ENCODE measurements at regions not wholly inside any gene's neighbourhood (a gene's known extent, or its start where the extent isn't known, plus 50 kb on each side); places are given as distances from the start of the nearest gene placed in this dataset.

- no peak for DNase-seq
Measured at GRCh38 chr14:22412926-22413411, 176.1 kb downstream of the DAD1 start.

- no peak for DNase-seq
Measured at GRCh38 chr14:22411398-22412055, 177.5 kb downstream of the DAD1 start.

GRCh38 chr14:22410497-22410896, 178.5 kb downstream of the DAD1 start:
- no peak for DNase-seq

GRCh38 chr14:22409006-22409405, 180.0 kb downstream of the DAD1 start:
- no peak for DNase-seq

GRCh38 chr14:22408547-22408946, 180.5 kb downstream of the DAD1 start:
- DNase-seq, result no peak

- DNase-seq, result no peak
Measured at GRCh38 chr14:22407033-22407432, 182.0 kb downstream of the DAD1 start.

GRCh38 chr14:22405201-22405600, 183.8 kb downstream of the DAD1 start:
- no peak for DNase-seq

GRCh38 chr14:22403296-22403695, 185.7 kb downstream of the DAD1 start:
- DNase-seq, result no peak

DNA sequence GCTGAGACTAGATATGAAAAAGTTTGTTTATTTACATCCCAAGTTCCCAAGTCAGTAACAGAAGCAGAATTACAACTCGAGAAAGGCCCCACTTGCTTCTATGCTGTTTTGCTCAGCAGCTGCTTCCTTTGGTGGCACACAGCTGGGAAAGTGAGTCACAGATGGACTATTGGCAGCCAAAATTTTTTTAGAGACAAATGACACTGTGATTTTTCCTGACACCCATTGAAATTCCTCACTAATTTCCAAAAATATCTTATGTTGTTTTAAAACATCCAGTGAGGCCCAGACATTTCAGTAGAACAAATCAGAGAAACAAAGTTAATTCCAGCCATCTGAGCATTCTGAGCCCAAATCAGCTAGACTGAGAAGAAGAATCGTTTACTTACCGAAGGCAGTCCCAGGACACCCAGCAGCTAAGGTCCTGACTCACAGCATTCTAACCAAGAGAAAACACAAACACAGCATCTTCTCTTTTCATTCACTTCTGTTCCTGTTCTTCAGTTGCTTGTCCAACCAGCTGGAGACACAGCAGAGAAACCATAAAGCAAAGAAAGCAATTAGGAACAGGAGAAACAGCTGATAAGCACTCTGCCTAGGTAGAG, 188.3 kb downstream of the DAD1 start:
- no peak for DNase-seq

GRCh38 chr14:22399776-22400175, 189.2 kb downstream of the DAD1 start:
- no peak for DNase-seq

GRCh38 chr14:22397221-22397737, 191.7 kb downstream of the DAD1 start:
- no peak for DNase-seq

- no peak for DNase-seq
Measured at GRCh38 chr14:22395803-22396202, 193.2 kb downstream of the DAD1 start.

- DNase-seq, result no peak
Measured at GRCh38 chr14:22394616-22395015, 194.4 kb downstream of the DAD1 start.

DNA sequence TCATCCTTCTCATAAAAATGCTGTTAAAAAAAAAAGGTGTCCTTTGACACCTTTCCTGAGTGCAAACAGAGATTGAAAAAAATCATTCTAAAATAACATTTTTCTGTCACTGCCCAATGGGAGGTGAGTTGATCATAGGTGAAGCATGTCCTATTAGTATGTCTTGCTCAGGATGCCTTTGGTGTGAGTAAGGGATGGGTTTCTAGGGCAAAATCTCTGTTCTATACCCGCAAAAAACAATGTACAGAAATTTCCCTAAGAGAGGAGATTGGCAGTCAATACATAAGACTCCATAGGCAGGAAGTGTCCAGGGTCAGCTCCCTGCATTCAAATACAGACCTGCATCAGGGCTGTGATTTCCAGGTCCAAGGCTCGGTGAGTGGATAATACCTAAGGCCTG, 195.2 kb downstream of the DAD1 start:
- DNase-seq, result no peak

- peak in 11 of 14 donors; percentile 6 to 60 (median 33) for DNase-seq
Measured at GRCh38 chr14:22391908-22392565, 197.0 kb downstream of the DAD1 start.

- no peak for DNase-seq
Measured at GRCh38 chr14:22390824-22391461, 198.1 kb downstream of the DAD1 start.

GRCh38 chr14:22390195-22390594, 198.8 kb downstream of the DAD1 start:
- no peak for DNase-seq

DNA sequence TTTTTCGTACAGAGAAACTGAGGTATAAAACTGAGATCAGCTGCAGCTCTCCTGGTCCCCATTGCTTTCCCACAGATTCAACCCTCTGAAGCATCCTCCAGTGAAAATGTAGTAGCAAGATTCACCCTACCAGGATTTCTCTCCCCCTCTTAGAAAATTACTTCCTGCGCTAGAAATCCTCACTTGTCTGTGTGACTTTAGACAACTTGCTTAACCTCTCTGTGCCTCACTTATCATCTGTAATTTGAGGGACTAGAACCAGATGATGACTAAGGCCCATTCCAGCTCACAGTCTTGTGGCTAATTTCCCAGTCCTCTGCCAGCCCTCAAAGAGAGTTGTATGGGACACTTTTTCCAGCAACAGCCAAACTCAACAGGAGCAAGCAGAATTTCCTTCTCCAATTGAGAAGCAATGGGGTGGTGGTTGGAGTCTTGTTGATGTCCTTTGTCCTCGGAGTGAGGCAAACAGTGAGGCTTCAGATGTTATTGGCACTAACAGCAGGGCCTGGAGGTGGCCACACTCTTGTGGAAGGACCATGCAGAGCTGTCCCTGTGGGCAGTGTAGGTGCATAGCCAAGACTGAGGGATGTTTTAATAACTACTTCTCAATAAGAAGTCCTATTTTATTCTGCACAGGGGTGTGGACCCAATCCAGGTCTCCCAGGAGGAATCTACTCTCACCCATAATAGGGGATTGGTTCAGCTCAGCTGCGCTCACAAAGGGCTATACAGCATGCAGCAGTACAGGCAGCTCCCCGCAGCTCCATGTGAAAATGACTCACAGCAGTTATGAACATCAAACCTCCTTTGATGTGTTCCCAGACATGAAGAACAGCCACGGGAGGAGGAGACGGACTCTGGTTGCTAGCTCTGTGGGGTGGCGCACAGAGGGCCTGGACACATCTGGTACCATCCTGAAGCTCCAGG, 200.1 kb downstream of the DAD1 start:
- DNase-seq, result peak in 4 of 14 donors; percentile 10 to 57 (median 52)

- peak in 1 of 14 donors; percentile 31 for DNase-seq
Measured at GRCh38 chr14:22387776-22388241, 201.2 kb downstream of the DAD1 start.

DNA sequence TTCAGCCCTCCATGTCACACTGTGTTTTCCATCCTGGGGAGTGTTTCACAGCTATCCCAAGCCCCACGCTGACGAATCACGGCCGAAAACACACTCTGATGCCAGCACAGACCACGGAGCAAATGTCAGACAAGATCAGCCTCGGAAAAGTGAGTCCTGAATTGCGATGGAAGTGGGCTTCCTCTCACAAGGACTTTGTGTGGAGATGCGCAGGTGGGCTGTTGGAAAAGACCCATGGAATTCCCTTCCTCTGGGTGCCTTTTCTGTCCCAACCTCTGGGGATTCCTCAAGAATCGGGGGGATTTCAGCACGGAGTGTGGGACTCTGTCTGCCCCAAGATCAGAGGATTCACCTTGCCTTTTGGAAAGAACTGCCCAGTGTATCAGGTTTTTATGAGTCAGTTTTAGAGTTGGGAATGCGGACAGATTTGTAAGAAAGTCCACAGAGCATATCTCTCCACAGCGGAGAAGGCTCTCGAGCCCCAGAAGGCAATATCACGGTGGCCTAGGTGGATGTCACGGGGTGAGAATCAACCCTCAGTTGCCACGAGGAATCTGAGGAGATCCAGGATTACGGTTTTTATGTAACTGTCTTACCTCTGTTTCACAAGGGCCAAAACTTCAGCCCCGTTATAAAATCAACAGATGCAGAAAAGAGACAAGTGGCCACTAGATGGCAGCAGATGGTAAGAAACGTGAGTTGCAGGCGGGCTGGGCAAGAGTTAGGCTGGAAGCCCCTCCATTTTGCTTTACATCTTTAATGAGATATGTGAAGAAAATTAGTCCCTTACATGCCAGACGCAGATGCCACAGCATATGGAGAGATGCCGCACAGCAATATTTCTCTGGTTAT, 201.9 kb downstream of the DAD1 start:
- peak in 10 of 14 donors; percentile 6 to 60 (median 46) for DNase-seq

Data from C1 segment of cervical spinal cord (tissue), 14 donors.